PFSK-1 (cell line): ENCODE measurements at regions not wholly inside any gene's neighbourhood (a gene's known extent, or its start where the extent isn't known, plus 50 kb on each side); places are given as distances from the start of the nearest gene placed in this dataset.

Experiments used
- FOXP2 ChIP-seq: optimal IDR thresholded peaks from 2 replicates; pipeline ENCODE3; 2011; ENCODE audit warnings: borderline replicate concordance, control low read depth, inconsistent platforms; ENCODE audit not compliant: insufficient read depth; ENCODE audit errors: extremely low read length, extremely low read depth
- POLR2AphosphoS5 ChIP-seq: IDR thresholded peaks from 2 replicates; pipeline ENCODE4 v1.6.1; 2012; ENCODE audit warnings: low read depth, mild to moderate bottlenecking, control low read depth, low read length, moderate library complexity
- REST ChIP-seq, 2 experiments: IDR thresholded peaks; 2 replicates each; pipeline versions ENCODE4 v1.6.1 to v1.8.0; 2011 to 2012; ENCODE audit warnings: low read depth in 2 of 2, low read length in 2 of 2, control low read depth in 1 of 2, inconsistent platforms in 1 of 2, mild to moderate bottlenecking in 1 of 2, moderate library complexity in 1 of 2; ENCODE audit not compliant: insufficient read depth in 1 of 2
- SIN3A ChIP-seq: IDR thresholded peaks from 2 replicates; pipeline ENCODE4 v1.6.1; 2012; ENCODE audit warnings: mild to moderate bottlenecking, low read length, moderate library complexity, borderline replicate concordance; ENCODE audit not compliant: insufficient read depth
- TAF1 ChIP-seq: IDR thresholded peaks from 2 replicates; pipeline ENCODE4 v1.6.1; 2012; ENCODE audit warnings: low read length, control low read depth, borderline replicate concordance; ENCODE audit not compliant: insufficient read depth

- TF ChIP-seq SIN3A (no peak), TAF1 (no peak), FOXP2 (no peak), POLR2AphosphoS5 (no peak), REST (IDR thresholded peaks at IDR 0.05; ENCODE audit: insufficient read depth in 1 of 2, low read depth in 2 of 2, low read length in 2 of 2) (peak in 1 of 2 experiments; percentile 63; a peak in 2 of 4 replicates)
Observed at GRCh38 chr5:125549322-125549911, 803.0 kb upstream of the ZNF608 start.

- TF ChIP-seq FOXP2 (no peak), REST (IDR thresholded peaks at IDR 0.05; ENCODE audit: insufficient read depth in 1 of 2, low read depth in 2 of 2, low read length in 2 of 2) (peak in 1 of 2 experiments; percentile 50; a peak in 1 of 4 replicates), POLR2AphosphoS5 (peak; percentile 65; the same call in 1 of the 2 replicates), TAF1 (peak; percentile 77; the same call in 1 of the 2 replicates), SIN3A (peak; percentile 81; the same call in 1 of the 2 replicates)
Observed at GRCh38 chr5:125550274-125550673, 803.8 kb upstream of the ZNF608 start.

GRCh38 chr5:125551246-125551645 is 804.8 kb upstream of the ZNF608 start:
- TF ChIP-seq FOXP2 = no peak
- TF ChIP-seq SIN3A = no peak
- no peak for TF ChIP-seq REST (IDR thresholded peaks at IDR 0.05; ENCODE audit: insufficient read depth in 1 of 2, low read depth in 2 of 2, low read length in 2 of 2)
- TF ChIP-seq TAF1 = no peak
- TF ChIP-seq POLR2AphosphoS5 = no peak

- no peak for TF ChIP-seq REST (IDR thresholded peaks at IDR 0.05; ENCODE audit: insufficient read depth in 1 of 2, low read depth in 2 of 2, low read length in 2 of 2)
- TF ChIP-seq FOXP2 = no peak
- no peak for TF ChIP-seq POLR2AphosphoS5
- no peak for TF ChIP-seq TAF1
- no peak for TF ChIP-seq SIN3A
Observed at GRCh38 chr5:125551797-125552196, 805.4 kb upstream of the ZNF608 start.

- TF ChIP-seq POLR2AphosphoS5 (no peak), TAF1 (no peak), REST (IDR thresholded peaks at IDR 0.05; ENCODE audit: insufficient read depth in 1 of 2, low read depth in 2 of 2, low read length in 2 of 2) (no peak), SIN3A (no peak), FOXP2 (no peak)
Observed at GRCh38 chr5:125552486-125552885, 806.0 kb upstream of the ZNF608 start.
